Naive thymus-derived CD4-positive, alpha-beta T cell (primary cell): ENCODE measurements at regions not wholly inside any gene's neighbourhood (a gene's known extent, or its start where the extent isn't known, plus 50 kb on each side); places are given as distances from the start of the nearest gene placed in this dataset.

Source experiments
- ATAC-seq: fragments of 150-1000 bp; cut with Tn5 transposase; 2 replicates; pipeline ENCODE4 v1.10.0; 2021; ENCODE audit warnings: mild to moderate bottlenecking, moderate library complexity
- CTCF ChIA-PET: fragments of 350-600 bp; sonication (Branson Sonifier 250); formaldehyde crosslinking; loops from one replicate; lab custom pipeline; 2021; ENCODE audit warnings: antibody characterized with exemption; lab: Charles Lee
- POLR2A ChIA-PET: fragments of 350-600 bp; sonication (Branson Sonifier 250); formaldehyde crosslinking; loops from one replicate; lab custom pipeline; 2021; ENCODE audit warnings: antibody characterized with exemption, inconsistent platforms; lab: Charles Lee
- DNase-seq, 9 donors: peaks; one replicate each; pipeline versions ENCODE4 v3.0.0 to v3.0.0-alpha.2; 2020 to 2022; ENCODE audit warnings: mixed read lengths in 1 of 9
- H3K27ac ChIP-seq: one replicate; pipeline ENCODE4 v1.7.0; 2013; ENCODE audit warnings: mild to moderate bottlenecking, low read depth, low read length, moderate library complexity
- H3K27me3 ChIP-seq, 2 donors: one replicate each; pipeline ENCODE4 v1.7.0; 2013; ENCODE audit warnings: low read length in 2 of 2, mild to moderate bottlenecking in 2 of 2, moderate library complexity in 2 of 2; ENCODE audit not compliant: control insufficient read depth in 2 of 2, insufficient read depth in 2 of 2
- H3K36me3 ChIP-seq, 3 experiments: 1 replicate in 2 of 3; 2 replicates in 1 of 3; pipeline ENCODE4 v1.7.0; 2013; ENCODE audit warnings: low read length in 3 of 3, mild to moderate bottlenecking in 3 of 3, moderate library complexity in 1 of 3; ENCODE audit not compliant: insufficient read depth in 3 of 3, control insufficient read depth in 2 of 3
- H3K4me1 ChIP-seq, 2 donors: one replicate each; pipeline ENCODE4 v1.7.0; 2013; ENCODE audit warnings: low read length in 2 of 2, mild to moderate bottlenecking in 2 of 2, moderate library complexity in 1 of 2; ENCODE audit not compliant: control insufficient read depth in 2 of 2, insufficient read depth in 2 of 2
- H3K4me3 ChIP-seq: 2 replicates; pipeline ENCODE4 v1.7.0; 2013; ENCODE audit warnings: mild to moderate bottlenecking, low read length
- H3K9me3 ChIP-seq, 3 experiments: 1 replicate in 2 of 3; 2 replicates in 1 of 3; pipeline ENCODE4 v1.7.0; 2013; ENCODE audit warnings: low read length in 3 of 3; ENCODE audit not compliant: control insufficient read depth in 2 of 3
- H3K27ac Mint-ChIP-seq, 9 donors: one replicate each; pipeline ENCODE4 v1.8.0; 2020 to 2022; ENCODE audit warnings: mixed read lengths in 9 of 9, mild to moderate bottlenecking in 8 of 9, moderate library complexity in 5 of 9, inconsistent platforms in 2 of 9
- H3K27me3 Mint-ChIP-seq, 5 donors: one replicate each; pipeline ENCODE4 v1.8.0; 2021 to 2022; ENCODE audit warnings: mixed read lengths in 5 of 5, mild to moderate bottlenecking in 1 of 5
- H3K36me3 Mint-ChIP-seq, 5 donors: one replicate each; pipeline ENCODE4 v1.8.0; 2020 to 2022; ENCODE audit warnings: mixed read lengths in 5 of 5, mild to moderate bottlenecking in 3 of 5, inconsistent platforms in 1 of 5
- H3K4me1 Mint-ChIP-seq, 7 donors: one replicate each; pipeline ENCODE4 v1.8.0; 2020 to 2022; ENCODE audit warnings: mixed read lengths in 7 of 7, mild to moderate bottlenecking in 3 of 7, inconsistent platforms in 1 of 7
- H3K4me3 Mint-ChIP-seq, 10 donors: one replicate each; pipeline ENCODE4 v1.8.0; 2020 to 2022; ENCODE audit warnings: mild to moderate bottlenecking in 10 of 10, mixed read lengths in 10 of 10, moderate library complexity in 6 of 10, inconsistent platforms in 2 of 10
- H3K9me3 Mint-ChIP-seq, 11 donors: one replicate each; pipeline ENCODE4 v1.8.0; 2020 to 2022; ENCODE audit warnings: mixed read lengths in 11 of 11, mild to moderate bottlenecking in 4 of 11, inconsistent platforms in 1 of 11, moderate library complexity in 1 of 11
- intact Hi-C, 2 donors: fragments of 100-400 bp; cut with micrococcal nuclease; formaldehyde crosslinking; loops; one replicate each; pipeline ENCODE4 v1.15.1; 2023

GRCh38 chr3:124542214-124542869 is 187.9 kb upstream of the UMPS start:
- ATAC-seq = no peak
- H3K9me3 Mint-ChIP-seq = peaks cover 0 to 2% (median 0%) of the 10 kb centered on the region in 11 donors
- H3K4me1 ChIP-seq = no peaks in the 10 kb centered on the region
- no peak overlapping the region for H3K4me3 ChIP-seq
- CTCF ChIA-PET = no interaction called here
- no peak overlapping the region for H3K27ac ChIP-seq
- H3K36me3 ChIP-seq = no peaks in the 10 kb centered on the region
- peaks cover 0 to 30% (median 8%) of the 10 kb centered on the region in 5 donors for H3K27me3 Mint-ChIP-seq
- intact Hi-C loops = no loop called here
- H3K9me3 ChIP-seq = no peaks in the 10 kb centered on the region
- H3K4me1 Mint-ChIP-seq = no peaks in the 10 kb centered on the region
- H3K27me3 ChIP-seq = no peaks in the 10 kb centered on the region
- DNase-seq = no peak
- H3K27ac Mint-ChIP-seq = no peak overlapping the region
- H3K36me3 Mint-ChIP-seq = no peaks in the 10 kb centered on the region
- no peak overlapping the region for H3K4me3 Mint-ChIP-seq
- POLR2A ChIA-PET = no interaction called here

DNA sequence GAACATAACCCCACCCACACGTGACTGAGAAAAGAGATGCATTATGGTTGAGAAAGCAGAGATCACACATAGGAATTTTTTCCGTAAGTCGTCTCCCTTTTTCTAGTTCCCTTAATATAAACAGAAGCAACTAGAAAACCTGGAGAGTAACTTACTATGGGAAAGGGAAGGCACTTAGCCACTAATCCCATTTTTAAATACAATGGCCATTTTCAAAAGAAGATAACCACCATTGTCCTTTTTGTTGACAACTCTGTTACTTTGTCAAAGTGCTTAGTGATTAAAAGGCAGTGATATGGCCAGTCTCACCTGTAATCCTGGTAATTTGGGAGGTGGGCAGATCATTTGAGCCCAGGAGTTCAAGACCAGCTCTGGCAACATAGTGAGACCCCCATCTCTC is 184.4 kb upstream of the UMPS start:
- H3K27ac ChIP-seq = no peak overlapping the region
- Mint-ChIP-seq H3K4me1 (no peaks in the 10 kb centered on the region), H3K36me3 (no peaks in the 10 kb centered on the region), H3K9me3 (peaks cover 0 to 2% (median 0%) of the 10 kb centered on the region in 11 donors), H3K4me3 (no peak overlapping the region), H3K27ac (no peak overlapping the region), H3K27me3 (peaks cover 6 to 53% (median 22%) of the 10 kb centered on the region in 5 donors)
- H3K9me3 ChIP-seq = no peaks in the 10 kb centered on the region
- no peaks in the 10 kb centered on the region for H3K36me3 ChIP-seq
- H3K4me1 ChIP-seq = no peaks in the 10 kb centered on the region
- ATAC-seq = no peak
- CTCF ChIA-PET = no interaction called here
- DNase-seq = no peak
- H3K4me3 ChIP-seq = no peak overlapping the region
- no peaks in the 10 kb centered on the region for H3K27me3 ChIP-seq
- intact Hi-C loops = no loop called here
- POLR2A ChIA-PET = no interaction called here

GRCh38 chr3:124552224-124552623 is 178.0 kb upstream of the UMPS start:
- intact Hi-C loops = loop anchor here in 1 of 2 donors (5.0 to 10.0 kb wide), 2 partner anchors 530 to 607 kb away; no protein-coding TSS in a partner anchor
- H3K27ac ChIP-seq = no peak overlapping the region
- H3K9me3 Mint-ChIP-seq = no peaks in the 10 kb centered on the region
- H3K27ac Mint-ChIP-seq = no peak overlapping the region
- no peak for ATAC-seq
- no peaks in the 10 kb centered on the region for H3K36me3 Mint-ChIP-seq
- peaks cover 45 to 76% (median 56%) of the 10 kb centered on the region in 5 donors for H3K27me3 Mint-ChIP-seq
- H3K4me1 Mint-ChIP-seq = peaks cover 0 to 9% (median 2%) of the 10 kb centered on the region in 7 donors
- DNase-seq = no peak
- CTCF ChIA-PET = no interaction called here
- H3K4me3 ChIP-seq = no peak overlapping the region
- H3K27me3 ChIP-seq = no peaks in the 10 kb centered on the region
- no peaks in the 10 kb centered on the region for H3K9me3 ChIP-seq
- no peaks in the 10 kb centered on the region for H3K36me3 ChIP-seq
- peaks cover 0 to 4% of the 10 kb centered on the region in 2 donors for H3K4me1 ChIP-seq
- POLR2A ChIA-PET = no interaction called here
- no peak overlapping the region for H3K4me3 Mint-ChIP-seq

- no peak for ATAC-seq
- intact Hi-C loops = loop anchor here in 1 of 2 donors (5.0 to 10.0 kb wide), 2 partner anchors 531 to 608 kb away; no protein-coding TSS in a partner anchor
These were observed 177.1 kb upstream of the UMPS start for GRCh38 chr3:124553178-124553577.

GRCh38 chr3:124556636-124557035 is 173.6 kb upstream of the UMPS start:
- ChIA-PET CTCF (interaction anchor here (0.6 to 1.1 kb wide), 4 partner anchors 9 to 26 kb away, joined by 3 to 5 read pairs (median 4); no protein-coding TSS in a partner anchor), POLR2A (no interaction called here)
- Mint-ChIP-seq H3K4me3 (no peak overlapping the region), H3K9me3 (no peaks in the 10 kb centered on the region), H3K4me1 (peaks cover 0 to 9% (median 2%) of the 10 kb centered on the region in 7 donors), H3K27ac (no peak overlapping the region), H3K27me3 (peaks cover 47 to 76% (median 48%) of the 10 kb centered on the region in 5 donors), H3K36me3 (no peaks in the 10 kb centered on the region)
- Histone ChIP-seq H3K4me1 (peaks cover 0 to 4% of the 10 kb centered on the region in 2 donors), H3K27ac (no peak overlapping the region), H3K4me3 (no peak overlapping the region), H3K27me3 (no peaks in the 10 kb centered on the region), H3K36me3 (no peaks in the 10 kb centered on the region), H3K9me3 (no peaks in the 10 kb centered on the region)
- DNase-seq (no peak), ATAC-seq (no peak)
- intact Hi-C loops = loop anchor here in 1 of 2 donors (10.0 kb wide), 1 partner anchor 612 kb away; no protein-coding TSS in a partner anchor

More at GRCh38 chr3:124553178-124553577, 177.1 kb upstream of the UMPS start:
- H3K27ac ChIP-seq = no peak overlapping the region
- no peaks in the 10 kb centered on the region for H3K9me3 ChIP-seq
- no peak overlapping the region for H3K4me3 ChIP-seq
- CTCF ChIA-PET = no interaction called here
- POLR2A ChIA-PET = no interaction called here
- Mint-ChIP-seq H3K9me3 (no peaks in the 10 kb centered on the region), H3K27ac (no peak overlapping the region), H3K36me3 (no peaks in the 10 kb centered on the region), H3K4me1 (peaks cover 0 to 9% (median 2%) of the 10 kb centered on the region in 7 donors), H3K27me3 (peaks cover 53 to 78% (median 65%) of the 10 kb centered on the region in 5 donors), H3K4me3 (no peak overlapping the region)
- DNase-seq = no peak
- no peaks in the 10 kb centered on the region for H3K27me3 ChIP-seq
- H3K4me1 ChIP-seq = peaks cover 0 to 4% of the 10 kb centered on the region in 2 donors
- no peaks in the 10 kb centered on the region for H3K36me3 ChIP-seq

GRCh38 chr3:124557433-124558232 is 172.6 kb upstream of the UMPS start:
- Mint-ChIP-seq H3K36me3 (no peaks in the 10 kb centered on the region), H3K4me1 (peaks cover 0 to 9% (median 2%) of the 10 kb centered on the region in 7 donors), H3K4me3 (no peak overlapping the region), H3K9me3 (no peaks in the 10 kb centered on the region), H3K27ac (no peak overlapping the region), H3K27me3 (peaks cover 41 to 79% (median 51%) of the 10 kb centered on the region in 5 donors)
- ChIA-PET POLR2A (no interaction called here), CTCF (interaction anchor here (0.6 to 4.9 kb wide), 3 partner anchors 8 to 131 kb away, joined by 3 to 26 read pairs (median 3); no protein-coding TSS in a partner anchor)
- peaks cover 0 to 4% of the 10 kb centered on the region in 2 donors for H3K4me1 ChIP-seq
- H3K4me3 ChIP-seq = no peak overlapping the region
- no peaks in the 10 kb centered on the region for H3K27me3 ChIP-seq
- no peaks in the 10 kb centered on the region for H3K36me3 ChIP-seq
- H3K9me3 ChIP-seq = no peaks in the 10 kb centered on the region
- no peak overlapping the region for H3K27ac ChIP-seq
- intact Hi-C loops = loop anchor here in 1 of 2 donors (10.0 kb wide), 1 partner anchor 613 kb away; no protein-coding TSS in a partner anchor
- no peak for ATAC-seq
- no peak for DNase-seq
